T follicular helper cell (primary cell): ENCODE measurements at regions not wholly inside any gene's neighbourhood (a gene's known extent, or its start where the extent isn't known, plus 50 kb on each side); places are given as distances from the start of the nearest gene placed in this dataset.

Source experiments
- DNase-seq: peaks from one replicate; pipeline ENCODE4 v3.0.0-alpha.2; 2020; ENCODE audit warnings: low read depth

DNA sequence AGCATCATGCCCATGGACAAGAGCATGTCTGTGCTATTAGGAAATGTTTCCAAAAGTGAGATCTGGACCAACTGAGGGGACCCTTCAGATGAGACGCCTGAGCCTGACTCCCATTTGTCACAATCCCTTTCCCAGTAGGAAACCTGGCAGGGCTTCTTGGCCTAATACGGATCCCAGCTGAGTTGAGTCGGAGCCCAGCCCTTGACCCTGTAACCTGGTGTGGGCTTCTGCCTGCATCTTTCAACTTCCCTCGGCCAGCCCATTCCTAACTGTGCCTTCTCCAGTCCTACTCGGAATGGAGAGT, 148.3 kb downstream of the IRX2 start:
- DNase-seq: no peak

DNA sequence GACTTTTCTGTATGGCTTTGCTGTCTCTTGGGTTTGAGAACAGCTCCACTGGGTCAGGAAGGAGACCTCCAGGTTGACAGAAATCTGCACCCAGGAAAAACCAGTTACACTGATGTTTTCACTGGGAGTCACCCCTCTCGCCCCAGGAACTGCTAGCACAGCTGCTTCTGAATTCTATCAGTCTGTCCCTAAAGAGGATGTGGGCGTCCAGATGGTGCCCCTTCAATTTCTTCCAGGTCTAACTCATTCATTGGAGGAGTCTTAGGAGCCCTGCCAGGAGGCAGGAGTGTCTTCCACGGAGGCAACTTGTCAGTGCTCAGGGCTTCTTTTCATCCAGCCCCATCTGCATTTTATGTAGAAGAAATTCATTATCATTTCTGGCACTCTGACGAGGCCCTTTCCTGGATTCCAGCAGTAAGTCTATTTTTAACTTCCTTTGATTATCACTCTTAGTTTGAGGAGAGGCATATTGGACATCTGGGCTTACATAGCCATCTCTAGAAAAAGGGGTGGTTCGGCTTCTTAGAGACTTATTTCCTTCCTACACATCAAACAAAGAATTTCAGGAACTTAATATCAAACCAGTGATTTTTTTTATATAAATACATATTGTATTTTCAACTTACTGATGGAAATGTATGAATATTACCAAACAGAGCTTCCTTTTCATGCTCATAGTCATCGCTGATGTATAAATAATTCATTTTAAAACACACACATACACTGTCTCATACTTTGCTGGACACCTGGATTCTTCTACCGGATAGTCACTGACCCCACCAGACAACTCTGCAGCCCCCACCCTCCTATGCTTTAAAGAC, 148.8 kb downstream of the IRX2 start:
- DNase-seq: no peak

GRCh38 chr5:2598503-2598902, 153.0 kb downstream of the IRX2 start:
- no peak for DNase-seq

DNA sequence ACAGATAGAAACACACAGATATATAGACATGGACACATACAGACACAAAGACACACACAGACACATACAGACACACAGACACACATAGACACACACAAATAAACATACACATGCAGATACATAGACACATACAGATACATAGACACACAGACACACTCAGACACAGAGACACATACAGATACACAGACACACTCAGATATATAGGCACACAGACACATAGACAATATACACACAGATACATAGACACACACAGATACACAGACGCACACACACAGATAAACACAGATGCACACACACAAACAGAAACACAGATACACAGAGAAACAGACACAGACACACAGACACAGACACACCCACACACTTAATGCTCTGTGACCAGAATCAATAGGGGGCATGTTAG, 156.8 kb downstream of the IRX2 start:
- DNase-seq: no peak

DNA sequence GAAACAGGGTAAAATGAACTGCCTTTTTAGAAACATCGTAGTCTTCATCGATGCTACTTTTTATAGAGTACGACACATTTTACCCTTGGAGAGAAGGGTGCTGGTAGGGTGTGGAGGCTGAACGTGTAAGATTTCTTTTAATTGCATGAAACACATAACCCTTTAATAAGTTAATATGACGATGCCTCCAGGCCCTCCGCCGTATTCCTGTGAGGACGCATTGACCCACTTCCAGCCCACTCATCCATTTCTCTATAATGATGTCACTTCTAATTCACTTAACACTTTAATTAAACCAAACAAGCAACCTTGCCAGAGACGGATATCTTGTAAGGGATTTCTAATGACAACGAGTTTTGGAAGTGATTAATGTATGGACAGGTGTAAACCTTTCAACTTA, 158.7 kb downstream of the IRX2 start:
- no peak for DNase-seq

- no peak for DNase-seq
These were observed 159.6 kb downstream of the IRX2 start for GRCh38 chr5:2591777-2592453.

DNA sequence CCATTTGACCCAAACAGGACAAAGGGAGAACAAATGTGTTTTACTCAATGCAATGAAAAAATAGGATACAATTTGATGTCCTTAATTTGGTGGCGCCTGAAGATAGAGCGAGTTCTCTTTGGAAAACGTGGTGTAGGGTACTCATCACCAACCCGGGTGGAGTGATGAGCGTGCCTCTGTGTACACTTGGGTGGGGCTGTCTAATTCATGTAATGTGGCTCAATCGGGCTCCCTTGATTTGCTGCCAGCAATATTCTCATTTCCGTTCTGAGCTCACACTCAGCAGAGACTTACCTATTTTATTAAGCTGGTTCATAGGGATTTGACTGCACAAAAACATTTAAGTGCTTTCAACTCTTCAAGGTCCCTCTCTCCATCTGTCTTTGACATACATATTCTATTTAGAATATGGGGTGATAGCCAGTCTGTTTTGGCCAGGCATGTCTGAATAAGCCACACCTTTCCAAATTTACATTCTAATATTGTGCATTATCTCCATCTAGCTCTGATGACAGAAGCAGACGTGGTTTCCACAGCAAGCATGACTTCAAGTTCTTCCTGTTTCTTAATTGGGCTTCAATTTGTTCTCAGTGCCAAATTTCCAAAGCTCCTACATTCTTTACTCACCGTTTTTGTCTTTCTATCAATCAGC, 162.5 kb downstream of the IRX2 start:
- no peak for DNase-seq

DNA sequence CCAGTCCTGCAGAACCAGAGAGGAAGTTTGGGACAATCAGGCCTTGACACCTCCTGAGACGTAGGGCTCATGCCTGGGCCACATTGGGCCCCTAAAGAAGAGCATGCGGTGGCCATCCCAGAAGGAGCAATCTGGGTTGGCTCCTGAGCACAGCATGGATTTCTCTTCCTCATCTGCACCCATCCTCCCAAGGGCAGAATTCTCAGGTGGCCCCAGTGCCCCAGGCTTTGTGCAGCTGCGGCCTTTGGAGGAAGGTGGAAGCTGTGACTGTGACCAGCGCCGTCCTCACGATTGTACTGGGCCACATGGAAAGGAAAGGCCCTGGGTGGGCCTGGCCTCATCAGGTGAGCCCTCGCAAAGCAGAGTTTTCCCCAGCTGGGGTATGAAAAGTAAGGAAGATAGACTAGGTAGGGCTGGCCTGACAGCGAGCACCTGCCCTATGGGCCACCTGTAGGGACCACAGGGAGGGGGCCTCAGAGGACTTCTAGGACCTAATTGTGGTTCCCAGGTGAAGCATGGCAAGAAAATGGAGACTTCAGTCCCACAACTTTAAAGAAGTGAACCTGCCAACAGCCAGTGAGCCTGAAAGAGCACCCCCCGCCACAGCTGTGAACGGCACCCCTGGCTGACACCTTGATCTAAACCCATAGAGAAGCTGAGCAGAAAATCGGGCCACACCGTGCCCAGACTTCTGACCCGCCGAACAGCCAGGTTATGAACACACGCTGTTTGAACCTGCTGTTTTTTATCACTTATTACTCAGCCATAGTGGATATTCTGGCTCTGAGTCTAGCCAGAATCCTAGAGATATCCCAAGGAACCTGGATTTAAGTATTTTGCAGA, 164.1 kb downstream of the IRX2 start:
- DNase-seq: no peak

DNA sequence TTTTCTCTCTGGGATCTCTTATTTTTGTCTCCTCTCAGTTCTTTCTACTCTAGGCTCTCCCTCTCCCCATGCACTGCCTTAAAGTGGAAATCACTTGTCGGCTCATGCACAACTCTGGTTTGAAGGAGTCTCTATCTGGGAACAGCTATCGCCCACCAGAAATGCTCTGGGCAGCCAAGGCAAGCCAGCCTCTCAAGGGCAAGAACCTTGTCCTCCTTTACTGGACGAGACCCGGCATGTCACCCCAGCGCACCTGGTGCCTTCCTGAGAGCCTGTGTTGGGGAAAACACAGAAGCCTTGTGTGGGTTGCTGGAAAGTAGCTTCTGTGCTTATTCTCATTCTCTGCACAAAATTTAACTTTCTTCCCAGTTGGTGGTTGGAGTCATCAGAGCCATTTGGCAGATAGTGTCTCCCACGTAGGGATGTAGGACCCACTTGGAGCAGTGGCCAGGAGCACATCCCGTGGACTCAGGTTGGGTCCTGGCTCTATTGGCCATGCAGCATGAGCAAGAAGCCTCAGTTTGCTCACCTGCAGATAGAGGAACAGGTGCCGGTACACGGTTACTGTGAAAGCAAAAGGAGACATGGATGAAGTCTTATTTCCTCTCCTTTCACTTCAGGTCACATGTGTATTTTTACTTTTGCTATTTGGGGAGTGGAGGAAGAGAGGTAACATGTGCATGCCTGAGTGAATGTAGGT, 165.3 kb downstream of the IRX2 start:
- DNase-seq: no peak

- DNase-seq: no peak
These were observed 166.8 kb downstream of the IRX2 start for GRCh38 chr5:2584579-2585269.

GRCh38 chr5:2582507-2582906, 169.0 kb downstream of the IRX2 start:
- no peak for DNase-seq

- no peak for DNase-seq
These were observed 169.4 kb downstream of the IRX2 start for GRCh38 chr5:2582106-2582505.

GRCh38 chr5:2581418-2581817, 170.1 kb downstream of the IRX2 start:
- no peak for DNase-seq

DNA sequence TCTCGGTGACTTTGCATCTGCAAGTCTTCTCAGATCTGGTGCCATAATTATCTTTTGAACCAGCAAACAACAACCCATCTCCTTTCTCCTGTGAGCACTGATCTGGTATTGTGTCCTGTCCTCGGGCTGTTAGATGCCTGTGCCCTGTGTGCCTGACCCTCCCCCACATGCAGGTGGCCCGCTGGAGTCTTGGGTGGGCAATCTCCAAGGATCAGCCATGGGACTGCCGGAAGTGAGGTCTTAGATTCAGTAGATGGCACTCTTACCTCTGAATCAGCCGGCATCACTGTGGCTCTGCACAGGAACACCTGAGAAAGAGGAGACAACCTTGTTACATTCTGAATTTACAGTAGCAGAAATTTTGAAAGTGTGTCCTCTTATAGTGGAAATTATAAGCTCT, 172.4 kb downstream of the IRX2 start:
- no peak for DNase-seq

GRCh38 chr5:2577312-2578036, 174.0 kb downstream of the IRX2 start:
- no peak for DNase-seq

- no peak for DNase-seq
These were observed 174.7 kb downstream of the IRX2 start for GRCh38 chr5:2576823-2577222.

GRCh38 chr5:2575871-2576270, 175.6 kb downstream of the IRX2 start:
- no peak for DNase-seq

DNA sequence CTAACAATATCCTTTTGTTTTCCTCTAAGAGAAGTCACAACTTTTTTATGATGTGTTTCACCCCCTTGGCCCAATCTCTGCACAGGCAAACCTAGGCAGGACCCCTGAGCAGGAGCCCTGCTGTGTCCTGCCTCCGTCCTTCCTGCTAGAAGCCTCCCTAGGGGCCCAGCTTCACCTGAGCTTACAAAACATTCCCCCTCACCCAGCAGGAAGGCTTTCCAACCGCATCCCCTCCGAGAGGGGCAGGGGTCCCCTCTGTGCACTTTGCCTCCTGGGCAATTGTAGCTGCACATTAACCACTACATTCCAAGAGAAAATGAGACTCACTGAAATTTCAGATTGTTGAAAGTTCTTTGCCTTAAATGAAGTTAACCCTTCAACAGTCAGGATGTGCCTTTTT, 176.2 kb downstream of the IRX2 start:
- no peak for DNase-seq

DNA sequence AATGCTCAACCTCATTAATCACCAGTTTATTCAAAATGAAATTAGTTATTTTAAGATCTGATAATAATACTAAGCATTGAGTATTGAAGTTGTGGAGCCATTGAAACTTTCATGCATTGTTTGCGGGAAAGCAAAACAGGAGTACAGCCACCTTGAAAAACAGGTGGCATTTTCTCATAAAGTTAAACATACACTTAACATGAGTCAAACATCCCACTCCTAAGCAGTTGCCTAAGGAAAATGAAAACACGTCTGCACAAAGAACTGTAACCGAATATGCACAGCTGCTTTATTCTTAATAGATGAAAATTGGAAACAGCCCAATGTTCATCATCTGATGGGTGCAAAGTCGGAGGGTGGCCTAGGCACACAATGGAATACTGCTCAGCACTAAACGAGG, 177.3 kb downstream of the IRX2 start:
- no peak for DNase-seq

DNA sequence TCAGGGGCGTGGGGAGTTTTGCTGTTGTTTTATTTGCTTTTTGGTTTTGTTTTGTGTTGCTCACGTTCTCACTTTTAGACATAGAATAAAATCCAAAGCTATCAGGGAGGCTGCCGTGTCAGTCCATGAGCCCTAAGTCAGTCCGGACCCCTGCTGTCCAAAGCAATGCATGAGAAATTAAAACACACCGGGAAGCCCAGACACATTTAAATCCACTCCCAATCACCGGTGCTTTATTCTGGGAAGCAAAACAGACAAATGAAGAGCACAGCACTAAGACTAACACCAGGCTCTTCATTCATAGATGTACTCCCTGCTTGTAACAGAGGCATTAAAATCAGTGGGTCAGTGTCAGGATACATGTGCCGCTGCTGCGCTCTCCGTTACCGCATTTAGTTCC, 180.9 kb downstream of the IRX2 start:
- DNase-seq: no peak
